ENCODE measurements at regions not wholly inside any gene's neighbourhood (a gene's known extent, or its start where the extent isn't known, plus 50 kb on each side); places are given as distances from the start of the nearest gene placed in this dataset.

- TF ChIP-seq CTCF (IDR thresholded peaks at IDR 0.05; ENCODE audit: extremely low read depth, missing control alignments): no peak
- no peak for DNase-seq (ENCODE audit: low spot score)
Measured at GRCh38 chr2:19746137-19746600, 155.6 kb downstream of the TTC32 start.

- TF ChIP-seq CTCF (IDR thresholded peaks at IDR 0.05; ENCODE audit: extremely low read depth, missing control alignments): no peak
Measured at GRCh38 chr2:19745318-19746136, 156.3 kb downstream of the TTC32 start.

GRCh38 chr2:19744456-19745199 is 157.2 kb downstream of the TTC32 start:
- no peak for DNase-seq (ENCODE audit: low spot score)
- TF ChIP-seq CTCF (IDR thresholded peaks at IDR 0.05; ENCODE audit: extremely low read depth, missing control alignments): no peak

More at GRCh38 chr2:19745318-19746136, 156.3 kb downstream of the TTC32 start:
- no peak for DNase-seq (ENCODE audit: low spot score)

GRCh38 chr2:19743641-19744040 is 158.1 kb downstream of the TTC32 start:
- no peak for TF ChIP-seq CTCF (IDR thresholded peaks at IDR 0.05; ENCODE audit: extremely low read depth, missing control alignments)

GRCh38 chr2:19742872-19743271 is 158.9 kb downstream of the TTC32 start:
- TF ChIP-seq CTCF (IDR thresholded peaks at IDR 0.05; ENCODE audit: extremely low read depth, missing control alignments): no peak
- no peak for DNase-seq (ENCODE audit: low spot score)

More at GRCh38 chr2:19743641-19744040, 158.1 kb downstream of the TTC32 start:
- no peak for DNase-seq (ENCODE audit: low spot score)

GRCh38 chr2:19739256-19739655 is 162.5 kb downstream of the TTC32 start:
- no peak for DNase-seq (ENCODE audit: low spot score)
- no peak for TF ChIP-seq CTCF (IDR thresholded peaks at IDR 0.05; ENCODE audit: extremely low read depth, missing control alignments)

- no peak for DNase-seq (ENCODE audit: low spot score)
- no peak for TF ChIP-seq CTCF (IDR thresholded peaks at IDR 0.05; ENCODE audit: extremely low read depth, missing control alignments)
Measured at GRCh38 chr2:19738707-19739106, 163.1 kb downstream of the TTC32 start.

Measured in GM20000 (cell line).